Stimulated activated CD8-positive, alpha-beta memory T cell treated with anti-CD3 and anti-CD28 coated beads, Interleukin-12 subunit alpha, Interleukin-12 subunit beta, amount 100 ng/mL, for 24 hours (primary cell): ENCODE measurements at regions not wholly inside any gene's neighbourhood (a gene's known extent, or its start where the extent isn't known, plus 50 kb on each side); places are given as distances from the start of the nearest gene placed in this dataset.
"Not testable (repeated sequence)": the region's sequence is repeated elsewhere in the genome, so short reads cannot be mapped to it uniquely, and the experiment has no call there.

Experiments
- DNase-seq: peaks from one replicate; pipeline ENCODE4 v3.0.0-alpha.2; 2020; ENCODE audit errors: extremely low read depth

GRCh38 chr7:106376026-106376799 is 91.4 kb upstream of the NAMPT start:
- no peak for DNase-seq

GRCh38 chr7:106375499-106375898 is 90.7 kb upstream of the NAMPT start:
- no peak for DNase-seq

- DNase-seq: no peak
Measured at GRCh38 chr7:106374437-106374836, 89.7 kb upstream of the NAMPT start.

GRCh38 chr7:106372595-106373318 is 88.0 kb upstream of the NAMPT start:
- no peak for DNase-seq

- no peak for DNase-seq
Measured at GRCh38 chr7:106372126-106372525, 87.3 kb upstream of the NAMPT start.

GRCh38 chr7:106371629-106372028 is 86.8 kb upstream of the NAMPT start:
- no peak for DNase-seq

GRCh38 chr7:106370542-106370941 is 85.8 kb upstream of the NAMPT start:
- no peak for DNase-seq

GRCh38 chr7:106369816-106370215 is 85.0 kb upstream of the NAMPT start:
- DNase-seq: no peak

- no peak for DNase-seq
Measured at GRCh38 chr7:106369352-106369751, 84.6 kb upstream of the NAMPT start.

- no peak for DNase-seq
Measured at GRCh38 chr7:106367664-106368063, 82.9 kb upstream of the NAMPT start.

GRCh38 chr7:106367018-106367420 is 82.2 kb upstream of the NAMPT start:
- no peak for DNase-seq

- DNase-seq: no peak
Measured at GRCh38 chr7:106365252-106366005, 80.6 kb upstream of the NAMPT start.

GRCh38 chr7:106362507-106362906 is 77.7 kb upstream of the NAMPT start:
- DNase-seq: not testable (repeated sequence)

- no peak for DNase-seq
Measured at GRCh38 chr7:106358103-106358663, 73.4 kb upstream of the NAMPT start.

GRCh38 chr7:106357675-106358074 is 72.9 kb upstream of the NAMPT start:
- no peak for DNase-seq

GRCh38 chr7:106354822-106355221 is 70.0 kb upstream of the NAMPT start:
- DNase-seq: no peak

- DNase-seq: no peak
Measured at GRCh38 chr7:106353944-106354343, 69.2 kb upstream of the NAMPT start.

GRCh38 chr7:106348231-106348630 is 63.4 kb upstream of the NAMPT start:
- DNase-seq: no peak

- no peak for DNase-seq
Measured at GRCh38 chr7:106347229-106347833, 62.5 kb upstream of the NAMPT start.

- DNase-seq: no peak
Measured at GRCh38 chr7:106346678-106347217, 62.0 kb upstream of the NAMPT start.

GRCh38 chr7:106346167-106346677 is 61.4 kb upstream of the NAMPT start:
- no peak for DNase-seq
